ENCODE measurements at regions not wholly inside any gene's neighbourhood (a gene's known extent, or its start where the extent isn't known, plus 50 kb on each side); places are given as distances from the start of the nearest gene placed in this dataset.

DNA sequence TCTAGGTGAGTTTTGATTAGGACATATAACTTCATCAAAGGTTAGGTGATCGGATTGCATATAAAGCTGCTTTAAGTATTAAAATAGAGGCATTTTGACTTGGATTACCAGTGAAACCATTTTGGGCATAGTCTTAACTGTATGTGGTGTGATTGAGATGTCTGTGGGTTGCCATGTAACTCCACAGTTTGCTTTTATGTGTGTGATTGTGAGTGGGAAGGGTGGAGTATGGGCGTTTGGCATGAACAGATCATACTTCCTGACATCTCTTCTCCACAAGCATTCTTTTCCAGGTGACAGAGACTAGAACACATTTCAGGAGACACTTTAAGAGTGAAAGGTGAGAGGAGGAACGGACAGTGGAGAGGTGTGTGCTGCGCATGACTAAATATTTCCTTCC is 136.1 kb downstream of the CEP135 start:
- no peaks in the 10 kb centered on the region for H3K4me1 Mint-ChIP-seq (ENCODE audit: low read depth)
- H3K4me3 Mint-ChIP-seq, result no peak overlapping the region
- no peaks in the 10 kb centered on the region for H3K9me3 Mint-ChIP-seq
- DNase-seq (no peak), ATAC-seq (replicated peaks in 1 of 2) (no peak)
- no peaks in the 10 kb centered on the region for H3K27me3 Mint-ChIP-seq (ENCODE audit: low read depth)
- H3K27ac Mint-ChIP-seq, result no peak overlapping the region
- H3K36me3 Mint-ChIP-seq (ENCODE audit: insufficient read depth in 2 of 2), result no peaks in the 10 kb centered on the region

Measured in activated T-cell treated with anti-CD3 and anti-CD28 coated beads, Interleukin-2, amount 50 U/mL, for 72 hours (primary cell).